ENCODE measurements at regions not wholly inside any gene's neighbourhood (a gene's known extent, or its start where the extent isn't known, plus 50 kb on each side); places are given as distances from the start of the nearest gene placed in this dataset.

GRCh38 chr18:54749291-54749690 is 79.0 kb upstream of the RAB27B start:
- no peak overlapping the region for H3K4me3 Mint-ChIP-seq
- H3K4me1 Mint-ChIP-seq: peaks cover 12% of the 10 kb centered on the region

GRCh38 chr18:54750350-54750749 is 77.9 kb upstream of the RAB27B start:
- Mint-ChIP-seq H3K36me3 (ENCODE audit: low read depth) (no peaks in the 10 kb centered on the region), H3K27ac (no peak overlapping the region), H3K4me3 (no peak overlapping the region), H3K27me3 (ENCODE audit: low read depth, poor library complexity) (no peaks in the 10 kb centered on the region), H3K9me3 (no peaks in the 10 kb centered on the region), H3K4me1 (peaks cover 12% of the 10 kb centered on the region)
- TF ChIP-seq CTCF (IDR thresholded peaks at IDR 0.05): no peak
- DNase-seq: no peak

More at GRCh38 chr18:54749291-54749690, 79.0 kb upstream of the RAB27B start:
- no peak for TF ChIP-seq CTCF (IDR thresholded peaks at IDR 0.05)
- Mint-ChIP-seq H3K27ac (no peak overlapping the region), H3K36me3 (ENCODE audit: low read depth) (no peaks in the 10 kb centered on the region), H3K9me3 (no peaks in the 10 kb centered on the region), H3K27me3 (ENCODE audit: low read depth, poor library complexity) (peaks cover 2% of the 10 kb centered on the region)
- no peak for DNase-seq

- no peak for TF ChIP-seq CTCF (IDR thresholded peaks at IDR 0.05)
- no peaks in the 10 kb centered on the region for H3K36me3 Mint-ChIP-seq (ENCODE audit: low read depth)
- H3K27ac Mint-ChIP-seq: no peak overlapping the region
- H3K27me3 Mint-ChIP-seq (ENCODE audit: low read depth, poor library complexity): peaks cover 3% of the 10 kb centered on the region
- no peaks in the 10 kb centered on the region for H3K9me3 Mint-ChIP-seq
- DNase-seq: no peak
- no peak overlapping the region for H3K4me3 Mint-ChIP-seq
- peaks cover 12% of the 10 kb centered on the region for H3K4me1 Mint-ChIP-seq
Measured at GRCh38 chr18:54752185-54752584, 76.1 kb upstream of the RAB27B start.

- Mint-ChIP-seq H3K4me1 (peaks cover 8% of the 10 kb centered on the region), H3K4me3 (no peak overlapping the region), H3K27ac (no peak overlapping the region), H3K27me3 (ENCODE audit: low read depth, poor library complexity) (peaks cover 3% of the 10 kb centered on the region), H3K36me3 (ENCODE audit: low read depth) (no peaks in the 10 kb centered on the region), H3K9me3 (peaks cover 8% of the 10 kb centered on the region)
- TF ChIP-seq CTCF (IDR thresholded peaks at IDR 0.05): no peak
- no peak for DNase-seq
Measured at GRCh38 chr18:54755456-54755855, 72.8 kb upstream of the RAB27B start.

GRCh38 chr18:54762386-54762785 is 65.9 kb upstream of the RAB27B start:
- Mint-ChIP-seq H3K4me1 (peaks cover 5% of the 10 kb centered on the region), H3K27ac (peak overlapping the region; percentile 5), H3K9me3 (peaks cover 8% of the 10 kb centered on the region), H3K27me3 (ENCODE audit: low read depth, poor library complexity) (peaks cover 6% of the 10 kb centered on the region), H3K4me3 (no peak overlapping the region), H3K36me3 (ENCODE audit: low read depth) (no peaks in the 10 kb centered on the region)
- TF ChIP-seq CTCF (IDR thresholded peaks at IDR 0.05): no peak
- DNase-seq: no peak

- DNase-seq: no peak
- no peak overlapping the region for H3K27ac Mint-ChIP-seq
- H3K4me3 Mint-ChIP-seq: no peak overlapping the region
- TF ChIP-seq CTCF (IDR thresholded peaks at IDR 0.05): no peak
- no peaks in the 10 kb centered on the region for H3K36me3 Mint-ChIP-seq (ENCODE audit: low read depth)
- H3K4me1 Mint-ChIP-seq: peaks cover 5% of the 10 kb centered on the region
- H3K27me3 Mint-ChIP-seq (ENCODE audit: low read depth, poor library complexity): peaks cover 8% of the 10 kb centered on the region
- H3K9me3 Mint-ChIP-seq: peaks cover 4% of the 10 kb centered on the region
Measured at GRCh38 chr18:54764786-54765185, 63.5 kb upstream of the RAB27B start.

All from nephron progenitor cell (in vitro differentiated cells).